GM18511 (cell line): ENCODE measurements at regions not wholly inside any gene's neighbourhood (a gene's known extent, or its start where the extent isn't known, plus 50 kb on each side); places are given as distances from the start of the nearest gene placed in this dataset.
"Not testable (repeated sequence)": the region's sequence is repeated elsewhere in the genome, so short reads cannot be mapped to it uniquely, and the experiment has no call there.

Experiments used
- ATAC-seq: cut with Tn5 transposase; IDR thresholded peaks from one replicate; pipeline ENCODE4 v1.9.1; 2021; ENCODE audit warnings: mild to moderate bottlenecking, moderate library complexity; ENCODE audit not compliant: unreplicated experiment

- ATAC-seq = no peak
Observed at GRCh38 chr18:28331551-28331950, 154.6 kb upstream of the CDH2 start.

DNA sequence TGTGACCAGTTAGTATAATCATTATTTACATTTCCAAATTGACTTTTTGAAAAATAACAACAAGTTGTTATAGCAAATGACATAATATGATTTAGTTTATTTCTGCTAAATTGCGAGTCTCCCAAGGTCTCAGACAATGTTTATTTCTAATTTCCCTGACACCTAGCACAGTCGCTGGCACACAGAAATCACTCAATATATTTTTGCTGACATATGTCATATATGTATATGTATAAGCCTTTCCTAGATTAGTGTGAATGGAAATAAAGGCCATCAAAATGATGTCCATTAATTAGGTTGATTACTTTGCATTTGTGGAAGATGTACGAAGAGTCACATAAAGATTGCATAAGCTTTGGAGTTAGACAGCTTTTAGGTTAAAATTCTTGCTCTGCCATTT, 136.7 kb upstream of the CDH2 start:
- ATAC-seq = no peak

DNA sequence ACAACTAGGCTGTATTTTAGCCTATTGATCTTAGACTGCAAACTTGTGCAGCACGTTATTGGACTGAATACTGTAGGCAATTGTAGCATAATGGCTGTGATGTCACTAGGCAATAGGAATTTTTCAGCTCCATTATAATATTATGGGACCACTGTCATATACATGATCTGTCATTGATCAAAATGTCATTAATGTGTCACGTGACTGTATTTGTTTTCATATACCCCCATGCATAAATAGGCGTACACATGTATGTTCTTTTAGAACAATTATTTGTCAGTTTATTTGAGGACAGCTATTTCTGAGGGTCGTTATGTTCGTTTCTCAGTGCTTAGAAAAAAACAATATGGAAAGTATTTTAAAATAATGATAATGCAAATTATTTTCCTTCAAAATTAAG, 111.9 kb upstream of the CDH2 start:
- ATAC-seq = no peak

DNA sequence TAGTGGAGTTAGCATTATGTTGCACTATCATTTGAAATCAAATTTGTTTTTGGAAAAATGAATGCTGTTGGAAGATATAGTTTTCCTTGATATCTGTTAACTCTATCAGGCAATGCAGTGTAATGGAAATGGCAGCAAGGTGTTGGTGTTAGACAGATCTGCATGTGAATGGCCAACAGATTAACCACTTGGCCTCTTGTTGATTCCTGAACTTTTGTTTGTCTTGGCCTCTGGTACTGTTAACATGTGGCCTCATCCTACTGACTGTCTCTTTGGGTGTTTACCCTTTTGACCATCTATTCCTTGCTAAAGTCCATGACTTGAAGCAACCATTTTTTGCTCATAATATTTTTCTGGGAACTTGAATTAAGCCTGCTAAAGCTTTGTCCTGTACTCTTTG, 110.2 kb upstream of the CDH2 start:
- ATAC-seq = no peak

DNA sequence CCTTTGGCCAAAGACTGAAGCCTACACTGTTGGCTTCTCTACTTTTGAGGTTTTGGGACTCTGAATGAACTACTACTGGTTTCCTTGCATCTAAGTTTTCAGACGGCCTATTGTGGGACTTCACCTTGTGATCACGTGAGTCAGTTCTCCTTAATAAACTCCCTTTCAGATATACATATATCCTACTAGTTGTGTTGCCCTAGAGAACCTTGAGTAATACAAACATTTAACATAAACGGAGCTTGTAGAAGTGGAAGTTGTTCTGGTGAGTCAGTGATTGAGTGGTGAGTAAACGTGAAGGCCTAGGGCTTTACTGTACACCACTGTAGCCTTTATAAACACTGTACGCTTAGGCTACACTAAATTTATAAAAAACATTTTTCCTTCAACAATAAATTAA, 107.2 kb upstream of the CDH2 start:
- ATAC-seq = no peak

GRCh38 chr18:28281400-28281799, 104.5 kb upstream of the CDH2 start:
- ATAC-seq = no peak

- ATAC-seq = no peak
Observed at GRCh38 chr18:28269750-28270149, 92.8 kb upstream of the CDH2 start.

DNA sequence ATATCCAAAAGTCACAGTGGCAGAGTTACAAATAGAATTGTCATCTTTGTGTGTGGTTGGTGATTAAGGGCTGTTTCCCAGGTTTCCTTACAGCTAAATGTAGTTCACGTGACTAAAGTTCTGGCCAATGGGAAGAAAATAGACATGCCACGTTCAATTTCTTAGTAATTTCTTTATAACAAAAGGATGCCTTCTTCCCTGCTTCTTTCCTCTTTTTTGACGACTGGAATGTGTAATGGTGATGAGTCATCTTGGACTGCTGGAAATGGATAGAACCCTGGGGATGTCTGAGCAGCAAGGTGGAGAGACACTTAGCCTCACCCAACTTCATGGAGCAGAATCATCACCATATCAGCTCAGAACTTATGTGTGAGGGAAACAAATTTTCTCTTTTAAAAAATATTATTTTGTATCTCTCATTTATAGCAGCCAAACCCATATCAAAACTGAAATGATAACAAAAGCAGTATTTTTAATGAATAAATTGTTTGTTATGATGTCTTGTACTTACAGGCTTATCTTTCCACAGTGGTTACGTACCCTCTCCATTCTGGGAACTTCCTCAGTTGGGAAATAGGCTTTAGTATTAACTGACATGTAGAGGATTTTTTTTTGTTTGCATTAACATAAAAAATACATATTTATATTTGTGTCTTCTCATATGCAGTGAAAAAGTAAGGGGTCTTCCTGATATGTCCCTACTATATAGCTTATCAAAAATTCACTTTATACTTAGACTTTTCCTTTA, 91.1 kb upstream of the CDH2 start:
- ATAC-seq = no peak

- no peak for ATAC-seq
Observed at GRCh38 chr18:28267276-28267675, 90.3 kb upstream of the CDH2 start.

GRCh38 chr18:28256166-28256565, 79.2 kb upstream of the CDH2 start:
- ATAC-seq = no peak

GRCh38 chr18:28248653-28249052, 71.7 kb upstream of the CDH2 start:
- ATAC-seq = no peak

DNA sequence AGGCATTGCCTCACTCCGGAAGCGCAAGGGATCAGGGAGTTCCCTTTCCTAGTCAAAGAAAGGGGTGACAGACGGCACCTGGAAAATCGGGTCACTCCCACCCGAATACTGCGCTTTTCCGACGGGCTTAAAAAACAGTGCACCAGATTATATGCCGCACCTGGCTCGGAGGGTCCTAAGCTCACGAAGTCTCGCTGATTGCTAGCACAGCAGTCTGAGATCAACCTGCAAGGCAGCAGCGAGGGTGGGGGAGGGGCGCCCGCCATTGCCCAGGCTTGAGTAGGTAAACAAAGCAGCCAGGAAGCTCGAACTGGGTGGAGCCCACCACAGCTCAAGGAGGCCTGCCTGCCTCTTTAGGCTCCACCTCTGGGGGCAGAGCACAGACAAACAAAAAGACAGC, 63.7 kb upstream of the CDH2 start:
- ATAC-seq = not testable (repeated sequence)

DNA sequence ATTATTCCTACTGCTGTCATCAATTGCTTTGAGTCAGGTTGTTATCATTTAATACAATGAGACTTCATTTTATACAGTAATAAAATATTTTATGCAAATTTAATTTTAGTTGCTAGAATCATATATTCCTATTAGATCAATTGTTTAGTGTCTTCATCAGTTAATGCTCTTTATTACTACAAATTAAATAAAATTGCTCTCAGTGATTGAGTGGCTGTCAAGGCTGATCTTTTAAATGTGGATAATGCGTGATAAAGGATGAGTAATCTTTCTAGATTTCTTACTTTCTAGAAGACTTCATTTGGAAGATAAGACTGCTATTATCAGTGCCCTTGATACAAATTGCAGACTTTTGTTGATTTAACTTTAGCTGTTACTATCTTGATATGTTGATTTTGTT, 59.6 kb upstream of the CDH2 start:
- no peak for ATAC-seq
